GM12874 (cell line): ENCODE measurements at regions not wholly inside any gene's neighbourhood (a gene's known extent, or its start where the extent isn't known, plus 50 kb on each side); places are given as distances from the start of the nearest gene placed in this dataset.

Experiments used
- CTCF ChIP-seq: IDR thresholded peaks from 2 replicates; pipeline ENCODE4 v1.5.1; 2011; ENCODE audit warnings: low read depth, mild to moderate bottlenecking, control low read depth, low read length, moderate library complexity; ENCODE audit not compliant: insufficient read depth

DNA sequence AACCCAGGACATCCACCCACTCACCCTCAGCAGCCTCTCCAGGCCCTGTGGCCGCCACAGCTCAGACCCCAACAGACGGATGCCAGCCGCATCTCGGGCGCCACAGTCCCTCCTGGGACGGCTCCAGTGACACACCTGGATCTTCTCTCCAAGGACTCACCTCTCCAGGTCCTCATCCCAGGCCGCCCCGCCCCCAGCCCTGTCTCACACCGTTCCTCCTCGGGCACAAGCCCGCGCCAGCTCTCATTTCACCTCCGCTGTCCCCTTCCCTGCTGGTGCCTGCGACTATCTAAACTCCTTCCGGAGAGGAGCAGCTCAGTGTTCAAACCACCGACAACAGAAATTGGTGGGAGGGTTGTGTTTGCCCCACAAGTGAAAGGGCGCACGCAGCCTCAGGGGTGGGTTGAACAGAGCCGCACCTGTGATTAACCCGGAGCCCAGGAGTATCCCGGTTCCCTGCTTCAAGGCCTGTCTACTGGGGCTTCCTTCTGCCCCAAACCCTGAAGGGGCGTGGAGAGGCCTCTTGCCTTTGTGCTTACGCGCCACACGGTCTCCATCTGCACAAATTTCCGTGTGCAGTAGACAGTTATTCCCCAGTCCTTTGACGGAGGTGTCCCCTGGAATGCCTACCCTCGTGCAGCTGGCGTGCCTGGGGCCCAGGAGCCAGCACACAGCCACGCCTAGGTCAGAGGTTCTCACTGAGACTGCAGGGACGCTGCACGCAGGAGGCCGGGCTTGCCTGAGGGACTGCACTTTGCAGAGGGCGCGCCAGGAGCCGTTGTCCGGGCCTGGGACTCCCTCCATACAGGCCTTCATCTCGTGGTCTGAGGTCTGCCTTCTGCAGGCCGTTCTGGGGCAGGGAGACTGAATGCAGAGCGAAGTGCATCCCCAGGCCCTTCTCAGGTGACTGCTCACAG is 232.7 kb downstream of the DLL1 start:
- no peak for TF ChIP-seq CTCF

DNA sequence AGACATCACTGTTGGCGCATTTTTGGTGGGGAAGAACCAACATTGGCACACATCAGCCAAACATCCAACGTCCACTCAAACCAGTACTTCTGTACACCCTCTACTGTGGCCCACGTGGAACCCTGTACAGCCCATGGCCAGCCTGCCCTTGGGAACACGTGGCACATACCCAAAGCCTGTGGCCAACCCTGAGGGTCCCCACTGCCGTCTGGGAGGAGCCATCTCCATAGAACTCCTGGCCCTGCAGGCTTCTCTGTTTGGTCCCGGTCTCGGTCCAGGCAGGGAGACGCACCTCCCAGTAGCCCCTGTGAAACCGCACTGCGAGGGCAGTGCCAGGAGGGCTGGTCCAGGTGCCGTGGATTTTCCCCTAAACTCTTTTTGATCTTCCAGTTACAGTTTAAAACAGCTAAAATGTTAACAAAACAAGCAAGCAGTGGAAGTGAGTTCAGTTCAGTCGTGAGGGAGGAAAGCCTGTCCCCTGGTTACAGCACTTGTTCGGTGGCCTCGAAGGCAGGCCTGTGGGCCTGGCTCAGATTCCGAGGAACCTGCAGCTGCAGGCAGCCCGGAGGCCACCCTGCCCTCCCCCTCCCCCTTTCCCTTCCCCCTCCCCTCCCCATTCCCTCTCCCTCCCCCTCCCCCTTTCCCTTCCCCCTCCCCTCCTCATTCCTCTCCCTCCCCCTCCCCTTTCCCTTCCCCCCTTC is 233.7 kb downstream of the DLL1 start:
- no peak for TF ChIP-seq CTCF

DNA sequence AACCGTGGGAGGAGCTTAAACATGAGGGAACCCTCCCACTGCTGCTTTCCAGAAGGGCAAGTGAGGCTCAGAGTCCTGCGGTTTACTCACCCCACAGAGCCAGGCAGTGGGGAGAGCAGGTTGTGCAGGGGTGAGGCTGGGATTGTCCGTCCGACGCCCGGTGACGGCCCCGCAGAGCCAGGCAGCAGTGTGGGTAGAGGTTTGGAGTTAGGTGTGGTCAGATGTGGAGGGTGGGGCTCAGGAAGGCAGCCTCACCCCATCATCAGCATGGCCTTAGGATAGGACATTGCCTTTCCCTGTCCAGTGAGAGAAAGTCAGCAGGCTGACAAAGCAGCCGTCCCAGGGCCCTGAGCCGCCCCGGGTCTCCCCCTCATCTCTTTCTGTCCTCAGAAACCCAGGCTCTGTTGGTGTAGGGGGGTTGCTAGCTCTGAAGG is 234.6 kb downstream of the DLL1 start:
- TF ChIP-seq CTCF, result no peak

DNA sequence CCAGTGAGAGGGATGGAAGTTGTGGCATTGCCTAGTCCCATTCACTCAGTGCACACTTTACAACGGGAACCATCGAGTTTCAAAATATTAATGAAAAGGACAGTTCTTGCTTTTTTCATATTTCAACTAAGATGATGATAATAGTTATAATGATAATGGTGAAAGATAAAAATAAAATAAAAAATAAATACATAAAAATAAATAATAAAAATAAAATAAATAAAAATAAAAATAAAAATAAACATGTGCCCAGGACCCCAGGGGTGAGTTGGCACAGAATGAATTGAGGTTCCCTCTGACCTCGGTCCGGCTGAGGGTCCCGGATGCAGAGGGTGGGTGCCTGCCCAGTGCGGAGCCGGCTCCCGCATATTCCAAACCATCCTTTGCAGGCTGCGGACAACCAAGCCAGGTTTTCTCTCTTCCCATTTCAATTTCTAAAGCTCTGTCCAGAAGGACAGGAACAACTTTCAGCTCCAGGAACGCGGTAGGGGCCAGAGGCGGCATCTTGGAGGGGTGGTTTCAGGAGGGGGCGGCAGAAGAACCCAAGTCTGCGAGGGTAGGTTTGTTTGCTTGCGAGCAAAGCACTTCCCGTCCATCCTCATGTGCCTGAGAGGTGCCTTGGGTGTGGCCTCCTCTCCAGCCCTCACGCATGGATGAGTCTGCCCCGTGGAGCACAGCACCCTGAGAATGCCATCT is 236.8 kb downstream of the DLL1 start:
- no peak for TF ChIP-seq CTCF

- TF ChIP-seq CTCF, result no peak
Observed at GRCh38 chr6:170052991-170053821, 237.7 kb downstream of the DLL1 start.

DNA sequence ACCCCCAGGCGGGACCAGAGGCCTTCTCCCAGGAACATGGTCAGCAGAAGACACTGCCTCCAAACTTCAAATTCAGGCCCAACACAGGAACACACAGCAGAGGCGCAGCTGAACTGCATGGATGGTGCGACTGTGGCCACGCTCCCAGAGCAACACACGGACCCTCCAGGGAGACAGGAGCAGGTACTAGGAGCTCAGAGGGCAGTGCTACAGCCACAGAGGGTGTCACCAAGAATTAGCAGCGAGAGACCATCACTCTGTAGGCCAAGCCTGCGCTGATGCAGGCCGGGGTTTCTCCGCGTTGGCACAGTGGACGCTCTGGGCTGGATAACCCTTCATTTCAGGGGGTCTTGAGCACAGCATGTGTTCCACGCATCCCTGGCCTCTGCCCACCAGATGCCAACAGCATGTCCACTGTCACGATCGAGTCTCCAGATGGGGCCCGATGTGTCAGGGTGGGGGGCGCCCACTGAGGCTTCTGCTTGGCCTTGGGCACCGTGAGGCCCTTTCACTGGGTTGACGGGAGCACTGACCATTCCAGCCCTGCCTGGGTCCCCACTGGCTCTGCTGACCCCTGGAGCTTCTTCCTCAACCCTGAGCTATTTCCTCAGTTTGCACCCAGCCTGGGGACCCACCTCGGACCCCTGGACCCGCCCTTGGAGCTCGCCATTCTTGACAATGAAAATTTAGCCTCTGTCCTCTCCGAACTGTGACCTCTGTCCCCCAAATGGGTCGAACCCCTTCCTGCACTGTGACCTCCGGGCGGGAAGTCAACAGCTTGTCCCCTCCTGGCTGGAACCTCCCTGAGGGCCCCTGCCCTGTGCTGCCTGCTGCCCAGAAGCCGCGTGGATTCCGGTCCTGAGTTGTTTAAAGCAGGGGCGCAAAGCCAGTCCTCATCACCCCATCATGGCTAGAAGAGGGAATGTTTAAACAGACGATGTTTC is 239.4 kb downstream of the DLL1 start:
- TF ChIP-seq CTCF, result no peak
